ENCODE measurements at regions not wholly inside any gene's neighbourhood (a gene's known extent, or its start where the extent isn't known, plus 50 kb on each side); places are given as distances from the start of the nearest gene placed in this dataset.

DNA sequence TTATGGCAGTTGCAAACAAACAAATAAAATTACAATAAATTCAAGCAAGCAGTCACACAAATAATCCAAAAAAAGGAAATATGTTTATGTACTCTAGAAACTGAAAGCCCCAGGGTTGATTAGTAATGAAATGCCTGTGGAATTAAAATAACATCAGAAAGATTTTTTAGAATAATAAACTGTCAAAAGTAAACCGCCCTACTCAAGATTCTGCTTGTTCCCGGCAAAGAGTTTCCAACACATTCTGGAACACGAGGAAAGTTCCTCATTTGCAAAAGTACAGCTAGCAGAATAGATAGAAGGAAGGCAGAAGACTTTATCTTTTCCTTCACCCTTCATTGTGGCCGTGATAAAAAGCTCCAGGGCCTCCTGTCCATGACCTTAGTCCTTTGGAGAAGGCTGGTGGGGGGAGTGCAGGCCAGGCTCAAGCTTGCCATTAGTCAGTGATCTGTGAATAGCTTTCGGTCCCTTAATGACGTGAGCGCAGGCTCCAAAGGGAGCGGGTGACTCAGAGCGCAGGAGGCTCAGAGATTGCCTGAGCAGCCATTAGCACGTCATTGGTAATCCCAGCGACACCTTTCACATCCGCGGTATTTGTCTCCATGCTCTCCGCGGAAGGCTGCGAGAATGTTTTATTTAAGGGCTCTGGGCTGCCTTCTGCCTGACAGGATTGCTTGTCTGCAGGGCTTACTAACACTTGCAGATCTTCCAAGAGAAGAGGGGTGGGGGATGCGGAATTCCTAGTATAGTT lies 458.3 kb downstream of the METTL15 start:
- TF ChIP-seq, protein P1, sequence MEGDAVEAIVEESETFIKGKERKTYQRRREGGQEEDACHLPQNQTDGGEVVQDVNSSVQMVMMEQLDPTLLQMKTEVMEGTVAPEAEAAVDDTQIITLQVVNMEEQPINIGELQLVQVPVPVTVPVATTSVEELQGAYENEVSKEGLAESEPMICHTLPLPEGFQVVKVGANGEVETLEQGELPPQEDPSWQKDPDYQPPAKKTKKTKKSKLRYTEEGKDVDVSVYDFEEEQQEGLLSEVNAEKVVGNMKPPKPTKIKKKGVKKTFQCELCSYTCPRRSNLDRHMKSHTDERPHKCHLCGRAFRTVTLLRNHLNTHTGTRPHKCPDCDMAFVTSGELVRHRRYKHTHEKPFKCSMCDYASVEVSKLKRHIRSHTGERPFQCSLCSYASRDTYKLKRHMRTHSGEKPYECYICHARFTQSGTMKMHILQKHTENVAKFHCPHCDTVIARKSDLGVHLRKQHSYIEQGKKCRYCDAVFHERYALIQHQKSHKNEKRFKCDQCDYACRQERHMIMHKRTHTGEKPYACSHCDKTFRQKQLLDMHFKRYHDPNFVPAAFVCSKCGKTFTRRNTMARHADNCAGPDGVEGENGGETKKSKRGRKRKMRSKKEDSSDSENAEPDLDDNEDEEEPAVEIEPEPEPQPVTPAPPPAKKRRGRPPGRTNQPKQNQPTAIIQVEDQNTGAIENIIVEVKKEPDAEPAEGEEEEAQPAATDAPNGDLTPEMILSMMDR (IDR thresholded peaks at IDR 0.05; ENCODE audit: insufficient read depth, low read length), result no peak
- DNase-seq (ENCODE audit: low read depth), result peak; percentile 98
- peak overlapping the region; percentile 38 for H3K4me3 ChIP-seq (ENCODE audit: low read depth, low read length)

GRCh38 chr11:28559492-28559891 lies 451.3 kb downstream of the METTL15 start:
- TF ChIP-seq, protein P1 (IDR thresholded peaks at IDR 0.05; ENCODE audit: insufficient read depth, low read length), result no peak
- H3K4me3 ChIP-seq (ENCODE audit: low read depth, low read length), result no peak overlapping the region
- peak; percentile 84 for DNase-seq (ENCODE audit: low read depth)

- DNase-seq (ENCODE audit: low read depth), result no peak
- TF ChIP-seq, protein P1 (IDR thresholded peaks at IDR 0.05; ENCODE audit: insufficient read depth, low read length), result no peak
- H3K4me3 ChIP-seq (ENCODE audit: low read depth, low read length), result no peak overlapping the region
These were observed 439.1 kb downstream of the METTL15 start for GRCh38 chr11:28547321-28547741.

DNA sequence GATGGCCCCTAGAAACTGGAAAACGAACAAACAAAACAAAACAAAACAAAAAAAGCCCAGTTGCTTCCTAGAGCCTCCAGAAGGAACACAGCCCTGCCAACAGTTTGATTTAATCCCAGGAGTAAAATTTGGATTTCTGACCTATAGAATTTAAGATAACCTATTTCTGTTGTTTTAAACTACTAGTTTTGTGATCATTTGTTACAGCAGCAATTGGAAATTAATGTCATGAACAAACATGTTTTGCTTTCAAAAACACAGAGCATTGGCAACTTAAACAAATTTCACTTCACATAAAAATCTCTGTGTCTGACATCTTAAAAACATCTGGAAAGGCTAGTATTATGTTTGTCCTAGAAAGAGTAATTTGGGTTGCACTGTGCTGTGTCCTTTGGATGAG lies 437.3 kb downstream of the METTL15 start:
- TF ChIP-seq, protein P1 (IDR thresholded peaks at IDR 0.05; ENCODE audit: insufficient read depth, low read length), result no peak
- DNase-seq (ENCODE audit: low read depth), result no peak
- no peak overlapping the region for H3K4me3 ChIP-seq (ENCODE audit: low read depth, low read length)

GRCh38 chr11:28542561-28542960 lies 434.4 kb downstream of the METTL15 start:
- no peak for DNase-seq (ENCODE audit: low read depth)
- TF ChIP-seq, protein P1 (IDR thresholded peaks at IDR 0.05; ENCODE audit: insufficient read depth, low read length), result no peak
- no peak overlapping the region for H3K4me3 ChIP-seq (ENCODE audit: low read depth, low read length)

DNA sequence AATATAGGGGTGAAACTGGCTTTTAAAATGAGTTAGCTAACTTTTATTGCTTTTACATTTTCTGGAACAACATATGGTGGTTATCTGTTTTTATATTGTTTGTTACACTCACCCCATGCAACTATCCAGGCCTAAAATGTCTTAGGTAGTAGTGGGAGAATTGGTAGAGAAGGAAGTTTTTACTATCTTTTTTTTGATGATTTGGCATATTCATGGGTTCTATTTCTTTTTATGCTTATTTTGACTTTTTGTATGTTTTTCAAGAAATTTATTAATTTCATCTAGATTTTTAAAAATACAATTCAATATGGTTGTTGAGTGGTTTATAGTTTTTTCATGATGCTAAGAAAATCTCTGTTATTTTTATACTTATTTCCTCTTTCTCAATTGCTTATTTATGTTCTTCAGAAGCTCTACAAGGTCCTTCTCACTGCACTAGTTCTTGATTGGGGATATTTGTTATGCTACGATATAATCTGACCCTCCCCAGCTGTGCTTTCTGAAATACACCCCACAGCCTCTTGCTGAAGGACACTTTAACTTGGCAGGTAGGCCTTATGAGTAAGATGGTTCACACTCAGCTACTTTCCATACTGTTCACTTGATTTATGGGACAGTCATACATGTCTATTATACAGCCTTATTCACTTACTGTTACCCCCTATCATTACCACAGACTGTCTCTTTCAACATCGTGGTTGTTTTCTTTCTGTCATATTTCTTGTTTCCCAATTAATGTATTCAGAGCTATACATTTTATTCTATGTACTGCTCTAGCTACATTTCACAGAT lies 431.2 kb downstream of the METTL15 start:
- DNase-seq (ENCODE audit: low read depth), result no peak
- H3K4me3 ChIP-seq (ENCODE audit: low read depth, low read length), result no peak overlapping the region
- TF ChIP-seq, protein P1 (IDR thresholded peaks at IDR 0.05; ENCODE audit: insufficient read depth, low read length), result no peak
